Neuronal stem cell (in vitro differentiated cells): ENCODE measurements at regions not wholly inside any gene's neighbourhood (a gene's known extent, or its start where the extent isn't known, plus 50 kb on each side); places are given as distances from the start of the nearest gene placed in this dataset.
A peak's percentile ranks its signal among the peaks of the same experiment; 100 is the strongest.

ENCODE experiments used
- DNase-seq: peaks from one replicate; pipeline ENCODE4 v3.0.0-alpha.2; 2013; ENCODE audit warnings: low spot score
- H2AFZ ChIP-seq: one replicate; pipeline ENCODE4 v1.6.1; 2013; ENCODE audit warnings: mild to moderate bottlenecking, low read length, inconsistent platforms
- H2AK5ac ChIP-seq: 2 replicates; pipeline ENCODE4 v1.6.1; 2013; ENCODE audit warnings: low read depth, mild to moderate bottlenecking, inconsistent platforms, low read length, moderate library complexity, mixed read lengths
- H2BK120ac ChIP-seq: 2 replicates; pipeline ENCODE4 v1.6.1; 2013; ENCODE audit warnings: low read depth, mild to moderate bottlenecking, inconsistent platforms, low read length, moderate library complexity, mixed read lengths
- H2BK12ac ChIP-seq: one replicate; pipeline ENCODE4 v1.6.1; 2013; ENCODE audit warnings: low read length, inconsistent platforms
- H2BK15ac ChIP-seq: 2 replicates; pipeline ENCODE4 v1.6.1; 2013; ENCODE audit warnings: mild to moderate bottlenecking, low read length, inconsistent platforms, mixed read lengths
- H2BK5ac ChIP-seq: one replicate; pipeline ENCODE4 v1.6.1; 2013; ENCODE audit warnings: inconsistent platforms, mild to moderate bottlenecking, low read length, moderate library complexity
- H3K14ac ChIP-seq: one replicate; pipeline ENCODE4 v1.6.1; 2013; ENCODE audit warnings: low read length, inconsistent platforms
- H3K18ac ChIP-seq: 2 replicates; pipeline ENCODE4 v1.6.1; 2013; ENCODE audit warnings: low read length, inconsistent platforms
- H3K23ac ChIP-seq: 2 replicates; pipeline ENCODE4 v1.6.1; 2013; ENCODE audit warnings: low read depth, mild to moderate bottlenecking, mixed read lengths, low read length, inconsistent platforms; ENCODE audit not compliant: poor library complexity
- H3K27ac ChIP-seq: replicated peaks from 3 replicates; pipeline ENCODE4 v1.5.1; 2013; ENCODE audit warnings: low read length, inconsistent platforms
- H3K27me3 ChIP-seq, 3 experiments: 2 replicates each; pipeline ENCODE4 v1.6.1; 2013; ENCODE audit warnings: low read length in 3 of 3, mild to moderate bottlenecking in 2 of 3, inconsistent platforms in 1 of 3, low read depth in 1 of 3, mixed read lengths in 1 of 3, moderate library complexity in 1 of 3; ENCODE audit not compliant: control insufficient read depth in 3 of 3, insufficient read depth in 3 of 3
- H3K36me3 ChIP-seq, 2 donors: replicated peaks in 1 of 2; 2 replicates each; pipeline ENCODE4 v1.6.1; 2013; ENCODE audit warnings: low read length in 2 of 2; ENCODE audit not compliant: control insufficient read depth in 2 of 2, insufficient read depth in 2 of 2
- H3K4ac ChIP-seq: 2 replicates; pipeline ENCODE4 v1.6.1; 2013; ENCODE audit warnings: inconsistent platforms, mild to moderate bottlenecking, low read length, moderate library complexity
- H3K4me1 ChIP-seq, 2 donors: 1 replicate in 1 of 2; 2 replicates in 1 of 2; pipeline ENCODE4 v1.6.1; 2013; ENCODE audit warnings: low read length in 2 of 2, low read depth in 1 of 2; ENCODE audit not compliant: control insufficient read depth in 2 of 2, insufficient read depth in 1 of 2
- H3K4me2 ChIP-seq: one replicate; pipeline ENCODE4 v1.6.1; 2013; ENCODE audit warnings: mild to moderate bottlenecking, low read length, inconsistent platforms; ENCODE audit not compliant: insufficient read depth, poor library complexity, severe bottlenecking
- H3K4me3 ChIP-seq, 2 donors: 2 replicates each; pipeline ENCODE4 v1.5.1; 2013; ENCODE audit warnings: low read length in 2 of 2, mild to moderate bottlenecking in 2 of 2, inconsistent platforms in 1 of 2, moderate library complexity in 1 of 2
- H3K79me1 ChIP-seq: one replicate; pipeline ENCODE4 v1.6.1; 2013; ENCODE audit warnings: low read depth, mild to moderate bottlenecking, inconsistent platforms, low read length, moderate library complexity
- H3K9ac ChIP-seq: one replicate; pipeline ENCODE4 v1.6.1; 2013; ENCODE audit warnings: mild to moderate bottlenecking, low read depth, low read length, inconsistent platforms; ENCODE audit not compliant: poor library complexity
- H3K9me3 ChIP-seq, 2 donors: replicated peaks in 1 of 2; 2 replicates each; pipeline versions ENCODE3 to v1.6.1; 2013; ENCODE audit warnings: low read length in 2 of 2, mild to moderate bottlenecking in 2 of 2, inconsistent platforms in 1 of 2, low read depth in 1 of 2, mixed read lengths in 1 of 2, moderate library complexity in 1 of 2; ENCODE audit not compliant: control insufficient read depth in 2 of 2, insufficient read depth in 1 of 2
- H4K8ac ChIP-seq: one replicate; pipeline ENCODE4 v1.6.1; 2013; ENCODE audit warnings: low read depth, mild to moderate bottlenecking, inconsistent platforms, low read length, moderate library complexity
- H4K91ac ChIP-seq: one replicate; pipeline ENCODE4 v1.6.1; 2013; ENCODE audit warnings: low read length, low read depth, mild to moderate bottlenecking, inconsistent platforms; ENCODE audit not compliant: poor library complexity
- WGBS, 2 donors: extraction: QIAGEN DNeasy Blood & Tissue Kit; methylation state at CpG; one replicate each; pipeline ENCODE4 v1.1.7; 2013; ENCODE audit warnings: missing lambda C conversion rate in 2 of 2, mixed read lengths in 1 of 2; ENCODE audit not compliant: insufficient read length in 2 of 2, insufficient replicate concordance in 1 of 2; ENCODE audit errors: extremely low coverage in 2 of 2; 5-methylcytosine and 5-hydroxymethylcytosine counted together

GRCh38 chrX:82703551-82703950, 804.5 kb upstream of the POU3F4 start:
- Histone ChIP-seq H3K4ac (no peak overlapping the region), H3K36me3 (no peaks in the 10 kb centered on the region), H2BK12ac (no peak overlapping the region), H3K4me1 (peaks cover 1 to 10% of the 10 kb centered on the region in 2 donors), H4K91ac (no peak overlapping the region), H2BK15ac (no peak overlapping the region), H3K4me3 (no peak overlapping the region), H3K4me2 (no peak overlapping the region), H2AK5ac (no peak overlapping the region), H3K27ac (no peak overlapping the region), H3K14ac (no peak overlapping the region), H3K9me3 (no peaks in the 10 kb centered on the region), H3K27me3 (no peaks in the 10 kb centered on the region), H3K18ac (no peak overlapping the region), H3K79me1 (no peaks in the 10 kb centered on the region), H2AFZ (peak overlapping the region; percentile 33), H4K8ac (no peak overlapping the region), H3K9ac (no peak overlapping the region), H2BK120ac (no peak overlapping the region), H3K23ac (no peak overlapping the region), H2BK5ac (no peak overlapping the region)
- no CpG with 5 or more reads among the region's 5 CpGs for WGBS, 2 donors
- DNase-seq = no peak

DNA sequence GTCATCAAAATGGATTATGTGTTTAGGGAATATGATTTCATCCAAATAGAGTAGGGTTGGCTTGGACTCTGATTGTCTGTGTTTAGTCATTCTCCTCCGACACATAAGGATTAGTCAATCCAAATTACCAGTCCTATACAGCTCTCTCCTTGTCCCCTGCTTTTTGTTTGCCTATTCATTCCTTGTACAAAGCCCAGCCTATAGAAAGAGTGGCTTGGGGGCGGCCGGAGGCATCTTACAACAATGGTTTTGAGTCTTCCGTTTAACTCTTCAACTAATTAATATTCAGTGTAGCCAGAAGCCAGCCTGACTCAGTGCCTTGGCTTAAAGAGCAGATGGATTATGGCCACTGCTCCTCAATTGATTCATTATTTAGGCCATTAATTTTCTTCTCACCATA, 796.6 kb upstream of the POU3F4 start:
- Histone ChIP-seq H3K4me1 (peaks cover 2 to 6% of the 10 kb centered on the region in 2 donors), H4K8ac (no peak overlapping the region), H3K4ac (no peak overlapping the region), H3K18ac (no peak overlapping the region), H3K9me3 (no peaks in the 10 kb centered on the region), H3K14ac (no peak overlapping the region), H2BK12ac (no peak overlapping the region), H3K9ac (no peak overlapping the region), H3K27me3 (no peaks in the 10 kb centered on the region), H2BK15ac (no peak overlapping the region), H2BK120ac (no peak overlapping the region), H3K4me3 (no peak overlapping the region), H3K36me3 (no peaks in the 10 kb centered on the region), H2BK5ac (no peak overlapping the region), H3K79me1 (no peaks in the 10 kb centered on the region), H3K4me2 (no peak overlapping the region), H2AFZ (peak overlapping the region; percentile 49), H3K27ac (no peak overlapping the region), H4K91ac (no peak overlapping the region), H3K23ac (no peak overlapping the region), H2AK5ac (no peak overlapping the region)
- WGBS, 2 donors = no CpG with 5 or more reads among the region's 4 CpGs
- peak; percentile 66 for DNase-seq

GRCh38 chrX:82721891-82722290, 786.2 kb upstream of the POU3F4 start:
- H3K14ac ChIP-seq = no peak overlapping the region
- H3K4me2 ChIP-seq = no peak overlapping the region
- H3K9ac ChIP-seq = no peak overlapping the region
- WGBS, 2 donors = no CpG with 5 or more reads among the region's 1 CpG
- no peak overlapping the region for H3K27ac ChIP-seq
- DNase-seq = no peak
- H3K4me3 ChIP-seq = no peak overlapping the region
- H2AFZ ChIP-seq = no peak overlapping the region
- H3K9me3 ChIP-seq = no peaks in the 10 kb centered on the region
- H3K23ac ChIP-seq = no peak overlapping the region
- no peak overlapping the region for H4K91ac ChIP-seq
- no peak overlapping the region for H2BK5ac ChIP-seq
- no peaks in the 10 kb centered on the region for H3K79me1 ChIP-seq
- no peaks in the 10 kb centered on the region for H3K27me3 ChIP-seq
- H2BK12ac ChIP-seq = no peak overlapping the region
- H3K4ac ChIP-seq = no peak overlapping the region
- no peaks in the 10 kb centered on the region for H3K36me3 ChIP-seq
- peaks cover 0 to 18% of the 10 kb centered on the region in 2 donors for H3K4me1 ChIP-seq
- no peak overlapping the region for H2BK120ac ChIP-seq
- H3K18ac ChIP-seq = no peak overlapping the region
- H2BK15ac ChIP-seq = no peak overlapping the region
- H2AK5ac ChIP-seq = no peak overlapping the region
- H4K8ac ChIP-seq = no peak overlapping the region

GRCh38 chrX:82723806-82724205, 784.3 kb upstream of the POU3F4 start:
- H3K36me3 ChIP-seq = no peaks in the 10 kb centered on the region
- H2AK5ac ChIP-seq = no peak overlapping the region
- H2BK12ac ChIP-seq = no peak overlapping the region
- no peak overlapping the region for H3K4me3 ChIP-seq
- no peak overlapping the region for H2BK15ac ChIP-seq
- no peak overlapping the region for H2BK5ac ChIP-seq
- no peak overlapping the region for H3K27ac ChIP-seq
- no peak overlapping the region for H2AFZ ChIP-seq
- H3K18ac ChIP-seq = no peak overlapping the region
- H4K8ac ChIP-seq = no peak overlapping the region
- no peaks in the 10 kb centered on the region for H3K9me3 ChIP-seq
- no peak overlapping the region for H2BK120ac ChIP-seq
- WGBS, 2 donors = no CpG with 5 or more reads among the region's 1 CpG
- H3K23ac ChIP-seq = no peak overlapping the region
- no peaks in the 10 kb centered on the region for H3K27me3 ChIP-seq
- H4K91ac ChIP-seq = no peak overlapping the region
- no peaks in the 10 kb centered on the region for H3K79me1 ChIP-seq
- no peak overlapping the region for H3K9ac ChIP-seq
- H3K14ac ChIP-seq = no peak overlapping the region
- no peak for DNase-seq
- peaks cover 0 to 18% of the 10 kb centered on the region in 2 donors for H3K4me1 ChIP-seq
- no peak overlapping the region for H3K4ac ChIP-seq
- H3K4me2 ChIP-seq = no peak overlapping the region
